GM18909 (cell line): ENCODE measurements at regions not wholly inside any gene's neighbourhood (a gene's known extent, or its start where the extent isn't known, plus 50 kb on each side); places are given as distances from the start of the nearest gene placed in this dataset.

Experiments
- ATAC-seq: cut with Tn5 transposase; IDR thresholded peaks from one replicate; pipeline ENCODE4 v1.9.1; 2021; ENCODE audit warnings: mild to moderate bottlenecking; ENCODE audit not compliant: unreplicated experiment, poor library complexity

DNA sequence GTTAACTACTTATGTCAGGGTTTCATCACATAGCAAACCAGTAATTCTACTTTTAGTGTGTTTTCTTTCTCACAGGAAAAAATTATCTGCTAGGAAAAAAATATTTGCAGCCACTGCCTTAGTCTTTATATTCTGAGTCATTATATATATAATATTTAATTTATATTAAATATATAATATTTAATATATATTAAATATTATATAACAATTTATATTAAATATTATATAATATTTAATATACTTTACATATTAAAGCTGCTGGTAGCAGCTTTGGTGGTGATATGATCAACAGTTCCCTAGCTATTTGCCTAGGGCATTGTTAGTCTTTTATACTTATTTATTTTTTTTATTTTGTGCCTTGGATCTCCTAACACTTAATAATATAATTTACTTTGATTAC, 381.6 kb downstream of the STIM2 start:
- ATAC-seq, result no peak

DNA sequence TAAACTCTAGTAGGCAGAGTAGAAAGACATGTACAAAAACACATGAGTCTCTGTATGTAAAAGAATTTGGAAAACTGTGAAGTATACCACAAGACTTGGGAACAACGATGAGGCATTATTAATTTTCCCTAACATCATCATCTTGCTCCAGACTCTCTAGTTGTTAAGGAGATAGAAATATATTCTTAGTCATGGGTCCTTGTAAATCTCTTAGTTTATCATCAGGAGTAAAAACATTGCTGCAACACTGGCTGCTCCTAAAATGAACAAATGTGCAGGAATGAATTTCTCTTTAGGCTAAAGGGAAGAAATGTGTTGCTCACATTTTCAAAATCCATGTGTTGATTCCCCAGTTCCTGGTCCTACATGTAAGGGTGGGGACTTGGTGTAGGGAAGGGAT, 384.6 kb downstream of the STIM2 start:
- no peak for ATAC-seq

DNA sequence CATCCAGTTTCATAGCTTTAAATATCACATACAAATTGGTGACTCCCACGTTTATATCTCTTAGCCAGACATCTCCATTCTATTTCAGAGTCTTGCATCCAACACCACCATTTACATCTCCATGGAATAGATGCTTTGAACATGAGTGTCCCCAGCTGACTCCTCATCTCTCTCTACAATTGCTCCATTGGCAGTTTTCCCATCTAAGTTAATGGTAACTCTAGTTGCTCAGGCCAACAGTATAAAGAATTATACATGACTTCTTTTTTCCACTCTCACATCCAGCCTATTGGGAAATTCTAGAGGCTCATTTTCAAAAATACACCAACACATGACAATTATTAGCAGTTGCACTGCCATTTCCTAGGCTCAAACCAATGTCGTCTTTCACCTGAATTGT, 388.2 kb downstream of the STIM2 start:
- no peak for ATAC-seq

DNA sequence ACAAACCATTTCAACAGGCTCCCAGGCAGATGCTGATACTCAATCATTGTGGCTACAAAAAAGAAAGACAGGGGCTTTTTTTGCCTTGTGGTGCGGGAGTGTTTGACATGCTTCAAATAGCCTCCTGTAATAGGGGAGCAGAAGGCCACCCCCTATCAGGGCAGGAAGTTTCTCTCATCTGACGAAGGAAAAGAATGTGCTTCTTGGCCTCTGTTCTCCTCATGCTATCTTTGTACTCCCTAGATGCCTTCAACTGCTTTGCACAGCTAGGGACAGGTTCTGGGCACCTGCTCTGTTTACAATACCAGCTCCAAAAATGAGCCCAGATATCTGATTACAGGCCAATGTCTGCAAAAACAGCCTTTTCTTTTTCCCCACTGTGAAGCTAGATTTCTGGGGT, 391.1 kb downstream of the STIM2 start:
- ATAC-seq, result no peak

DNA sequence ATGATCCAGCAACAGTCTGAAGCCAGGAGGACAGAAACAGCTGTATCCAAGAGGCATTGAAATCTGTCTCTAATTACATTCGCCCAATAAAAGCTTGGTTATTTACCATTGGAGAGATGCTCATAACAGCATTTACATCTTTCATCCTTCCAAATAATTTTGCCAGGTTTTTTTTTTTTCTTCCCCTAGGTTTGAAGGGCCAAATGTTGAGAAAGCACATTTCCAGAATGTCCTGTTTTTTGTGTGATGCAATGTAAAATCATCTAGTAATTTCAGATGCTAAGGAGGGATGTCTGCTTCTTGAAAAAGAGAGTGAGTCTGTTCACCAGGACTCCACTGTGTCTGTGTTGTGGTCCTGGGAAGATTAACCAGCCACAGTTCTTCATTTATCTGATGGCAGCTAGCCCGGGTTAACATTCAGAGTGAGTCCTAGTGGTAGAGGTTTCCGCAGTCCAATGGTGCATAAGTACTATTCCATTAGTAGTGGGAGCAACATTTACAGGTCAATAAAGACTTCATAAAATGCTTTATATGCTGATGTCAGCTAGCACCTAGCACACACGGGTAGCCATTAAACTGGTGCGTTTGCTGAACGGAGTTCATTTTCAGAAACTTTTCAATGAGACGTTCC, 406.8 kb downstream of the STIM2 start:
- no peak for ATAC-seq

DNA sequence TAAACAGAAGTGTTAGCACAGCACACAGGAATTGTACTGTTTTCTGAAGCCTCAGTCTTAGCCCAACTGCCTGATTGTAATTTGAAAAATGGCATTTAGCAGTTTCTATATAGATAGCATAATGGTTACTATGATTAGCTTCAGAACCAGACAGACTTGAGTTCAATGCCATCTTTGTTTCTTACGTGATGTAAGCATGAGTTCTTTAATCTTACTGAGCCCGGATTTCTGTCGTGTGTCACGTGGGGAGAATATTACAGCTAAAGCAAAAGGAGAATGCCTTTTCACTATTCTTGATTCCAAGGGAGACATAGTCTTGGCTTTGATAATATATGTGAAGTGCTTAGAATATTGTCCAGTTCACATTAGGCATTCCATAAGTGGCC, 407.3 kb downstream of the STIM2 start:
- ATAC-seq, result no peak

DNA sequence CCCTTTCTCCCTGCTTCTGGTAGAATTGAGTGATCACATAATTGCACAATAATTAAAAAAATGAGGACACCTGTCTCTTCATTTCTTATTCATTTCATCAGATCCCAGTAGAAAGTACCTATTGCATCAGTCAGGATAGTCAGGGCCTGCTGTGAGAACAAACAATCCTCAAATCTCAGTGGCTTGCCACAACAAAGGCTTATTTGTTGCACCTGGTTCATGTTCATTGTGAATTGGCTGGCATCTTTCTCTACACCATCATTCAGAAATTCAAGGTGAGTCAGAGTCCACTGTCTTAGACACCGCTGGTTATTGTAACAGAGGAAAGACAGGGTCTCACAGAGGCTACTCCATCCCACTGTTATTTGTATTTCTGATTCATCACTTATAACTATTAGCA, 409.8 kb downstream of the STIM2 start:
- no peak for ATAC-seq

DNA sequence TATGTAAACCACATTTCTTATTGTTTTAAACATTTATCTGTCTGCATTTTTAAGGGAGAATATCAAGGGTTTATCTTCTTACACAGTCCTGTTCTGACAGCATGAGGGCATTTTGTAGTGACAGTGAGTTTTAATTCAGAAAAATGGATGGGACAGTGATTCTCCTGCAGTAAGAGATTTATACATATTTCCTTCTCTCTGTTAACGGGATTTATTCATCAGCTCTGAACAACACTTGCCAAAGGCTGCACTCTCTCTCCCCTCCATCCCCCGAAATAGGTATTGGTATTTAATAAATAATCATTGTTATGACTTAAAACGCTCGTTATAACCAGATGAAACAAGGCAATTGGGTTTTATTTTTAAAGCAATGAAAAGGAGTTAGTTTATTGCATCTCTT, 410.9 kb downstream of the STIM2 start:
- ATAC-seq, result no peak

DNA sequence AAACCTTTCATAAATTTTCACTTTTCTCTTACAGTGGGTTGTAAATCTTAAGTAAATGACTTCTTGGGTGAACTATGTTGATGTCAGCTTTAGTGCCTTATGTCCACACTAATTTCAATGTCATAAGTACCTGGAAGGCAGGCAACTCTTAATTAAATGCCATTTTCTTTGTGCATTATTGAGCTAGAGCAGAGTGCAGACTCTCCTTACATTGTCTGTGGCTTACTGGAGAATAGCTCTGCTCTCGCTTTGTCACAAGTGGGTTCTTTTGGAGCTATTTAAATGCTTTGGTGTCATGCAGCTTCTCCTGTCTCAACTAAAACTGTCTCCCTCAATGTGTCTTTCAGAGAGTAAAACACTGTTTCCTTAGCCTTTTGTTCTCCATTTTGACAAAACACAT, 411.6 kb downstream of the STIM2 start:
- ATAC-seq, result no peak

DNA sequence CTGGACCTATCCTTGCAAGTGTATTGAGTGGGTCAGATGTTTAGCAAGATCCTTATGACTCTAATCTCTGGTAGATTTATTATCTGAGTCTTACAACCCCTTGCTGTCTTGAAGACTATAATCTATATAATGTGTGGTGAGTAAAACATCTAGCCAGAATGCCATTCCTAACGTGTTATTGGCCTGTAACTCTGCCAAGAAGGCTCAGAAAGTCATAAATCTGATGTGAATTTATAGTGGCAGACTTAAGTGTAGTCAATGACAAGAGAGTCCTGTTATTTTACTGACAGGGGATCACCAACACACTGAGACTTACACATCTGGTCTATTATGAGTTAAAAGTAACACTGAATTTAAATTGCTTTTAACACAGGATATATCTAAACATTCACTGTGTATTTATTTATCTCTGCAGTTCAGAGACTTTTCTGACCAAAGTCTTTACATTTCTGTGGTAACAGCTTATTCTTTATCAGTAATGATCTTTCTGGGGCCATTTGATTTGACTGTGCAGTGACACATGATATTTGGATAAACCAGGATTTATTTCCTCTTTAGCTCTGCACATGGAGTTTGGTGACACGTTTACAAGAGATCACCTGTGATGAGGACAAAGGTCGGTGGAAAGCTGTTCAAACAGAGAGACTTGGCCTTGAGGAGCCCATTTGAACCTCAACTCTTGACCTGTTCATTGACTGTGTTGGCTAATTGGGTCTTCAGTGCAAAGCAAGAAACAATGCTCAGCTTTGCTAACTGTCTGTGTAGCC, 415.8 kb downstream of the STIM2 start:
- ATAC-seq, result no peak

DNA sequence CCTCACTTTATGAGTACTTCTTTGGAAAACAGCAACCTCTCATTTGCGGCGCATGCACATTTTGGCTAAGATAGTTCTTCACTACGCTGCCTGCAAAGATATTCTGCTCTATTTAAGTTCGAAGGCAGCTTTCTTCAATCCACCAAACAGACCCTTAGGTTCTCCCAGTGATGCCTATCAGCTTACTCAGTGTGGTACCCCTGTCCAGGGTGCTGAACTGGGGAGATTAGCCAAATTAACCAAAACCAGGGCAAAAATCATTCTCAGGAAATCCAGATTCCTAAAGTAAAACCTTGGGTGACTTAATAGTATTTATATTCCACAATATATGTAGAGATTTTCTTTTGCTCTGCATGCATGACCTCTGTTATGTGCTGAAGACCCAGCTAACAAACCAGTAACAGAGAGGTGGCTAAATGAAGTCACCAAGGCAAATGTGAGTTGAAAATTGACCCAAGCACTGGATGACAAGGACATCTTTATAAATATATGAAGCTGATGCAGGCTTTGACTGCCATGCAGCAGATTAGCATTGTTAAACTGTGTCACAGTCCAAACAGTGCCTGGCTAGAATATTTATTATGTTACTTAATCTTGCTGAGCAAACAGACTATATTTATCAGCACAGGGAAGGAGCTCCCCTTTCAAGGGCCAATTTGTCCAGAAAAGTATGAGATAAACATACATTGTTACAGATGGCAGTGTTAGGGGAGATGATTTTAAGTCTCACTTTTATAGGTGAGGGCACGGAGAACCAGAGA, 418.2 kb downstream of the STIM2 start:
- no peak for ATAC-seq

DNA sequence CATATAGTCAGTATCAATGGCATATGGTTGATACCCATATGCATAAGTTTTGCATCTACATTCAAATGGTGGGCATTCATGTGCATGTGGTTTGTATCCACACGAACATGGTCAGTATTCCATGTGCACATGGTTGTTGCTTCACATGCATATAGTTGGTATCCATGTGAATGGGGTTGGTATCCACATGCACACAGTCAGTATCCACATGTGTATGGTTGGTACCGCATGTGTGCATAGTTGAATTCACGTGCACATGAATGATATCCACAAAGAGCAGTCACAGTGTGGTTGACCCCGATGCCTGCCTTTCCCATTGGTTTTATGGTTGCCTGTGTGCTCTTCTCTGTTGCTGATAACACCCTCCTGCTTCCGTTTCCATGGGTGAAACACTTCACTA, 427.9 kb downstream of the STIM2 start:
- ATAC-seq, result no peak

DNA sequence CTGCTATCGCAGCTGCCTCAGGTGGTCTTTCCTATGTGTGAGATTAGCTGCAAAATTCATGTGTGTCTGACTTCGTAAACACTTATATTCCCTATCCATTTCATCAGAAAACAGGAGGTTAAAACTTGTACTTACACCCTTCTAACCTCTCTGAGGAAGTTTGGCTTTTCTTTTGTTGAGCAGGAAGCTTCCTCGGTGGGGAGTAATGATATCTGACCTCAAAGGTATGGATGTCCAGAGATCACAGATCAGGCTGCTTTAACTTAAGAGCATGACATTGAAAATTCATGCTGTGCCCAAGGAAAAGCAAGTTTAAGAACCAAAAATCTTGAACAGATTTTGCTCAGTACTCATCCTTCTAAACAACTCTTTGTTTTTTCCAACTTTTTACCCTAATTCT, 429.1 kb downstream of the STIM2 start:
- no peak for ATAC-seq

DNA sequence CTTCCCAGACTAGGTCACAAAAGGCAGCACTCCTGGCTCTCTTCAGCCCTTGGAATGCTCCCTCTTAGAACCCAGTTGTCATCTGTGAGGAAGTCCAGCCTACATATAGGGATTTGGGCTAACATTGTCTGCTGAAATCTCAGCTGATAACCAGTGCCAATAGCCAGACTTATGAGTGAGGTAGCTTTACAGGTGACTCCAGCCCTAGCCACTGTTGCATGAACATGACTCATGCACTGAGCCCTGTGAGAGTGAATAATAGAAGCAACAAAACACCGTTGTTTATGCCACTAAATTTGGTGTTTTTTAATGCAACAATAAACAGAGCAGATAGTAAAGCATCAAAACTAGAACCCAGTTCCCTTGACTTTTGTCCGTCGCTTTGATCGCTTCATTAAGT, 433.2 kb downstream of the STIM2 start:
- ATAC-seq, result no peak

DNA sequence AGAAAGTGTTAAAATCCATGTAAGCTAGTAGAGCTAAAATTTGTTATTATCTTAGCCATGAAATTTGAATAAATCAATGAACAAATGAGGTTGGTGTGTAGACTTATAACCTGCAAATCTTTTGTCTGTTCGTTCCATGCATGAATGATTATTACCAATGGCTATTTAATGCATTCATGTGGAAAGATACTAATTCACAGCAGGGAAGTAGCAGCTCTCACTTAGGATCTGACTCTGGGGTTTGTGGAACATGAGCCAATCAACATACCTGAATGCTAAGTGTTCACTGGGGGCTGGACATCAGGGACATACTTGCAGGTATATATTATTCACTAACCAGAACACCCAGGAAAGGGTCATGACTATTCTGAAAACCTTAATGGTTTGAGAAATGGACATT, 444.1 kb downstream of the STIM2 start:
- ATAC-seq, result no peak

DNA sequence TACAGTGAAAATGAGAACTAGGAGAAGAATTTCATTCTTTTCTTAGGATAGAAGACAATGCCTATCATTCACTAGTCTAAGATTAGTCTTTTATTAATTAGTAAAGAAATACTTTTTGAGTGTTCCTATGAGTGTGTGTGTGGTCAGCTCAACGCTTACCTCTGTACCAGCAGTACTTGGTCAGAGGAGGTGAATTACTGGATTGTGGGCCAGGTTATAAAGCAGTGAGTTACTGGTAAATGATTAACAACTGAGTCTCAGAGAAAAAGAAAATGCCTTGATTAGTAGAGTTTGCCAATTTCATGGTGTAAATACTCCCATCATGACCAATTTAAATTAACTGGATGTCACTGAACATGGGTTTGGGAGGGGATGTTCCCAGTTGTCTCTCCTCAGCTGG, 444.6 kb downstream of the STIM2 start:
- ATAC-seq, result no peak

DNA sequence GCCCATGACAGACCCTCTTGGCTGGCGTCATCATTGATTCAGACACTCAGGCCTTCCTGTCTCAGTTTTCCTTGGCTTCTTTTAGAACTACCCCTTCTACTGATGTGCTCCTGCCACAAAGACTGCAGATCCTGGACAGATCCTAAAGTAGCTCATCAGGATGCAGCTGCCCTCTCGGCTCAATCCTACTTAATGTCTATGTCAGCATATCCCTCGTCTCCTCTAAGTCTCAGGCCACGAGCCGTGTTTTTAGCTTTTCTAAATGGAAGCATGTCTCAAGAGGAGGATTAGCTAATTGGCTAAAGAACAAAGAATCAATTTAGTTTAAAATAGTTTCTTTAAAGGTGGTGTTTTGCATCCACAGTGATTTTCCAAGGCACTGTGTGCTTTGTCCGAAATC, 447.7 kb downstream of the STIM2 start:
- no peak for ATAC-seq

DNA sequence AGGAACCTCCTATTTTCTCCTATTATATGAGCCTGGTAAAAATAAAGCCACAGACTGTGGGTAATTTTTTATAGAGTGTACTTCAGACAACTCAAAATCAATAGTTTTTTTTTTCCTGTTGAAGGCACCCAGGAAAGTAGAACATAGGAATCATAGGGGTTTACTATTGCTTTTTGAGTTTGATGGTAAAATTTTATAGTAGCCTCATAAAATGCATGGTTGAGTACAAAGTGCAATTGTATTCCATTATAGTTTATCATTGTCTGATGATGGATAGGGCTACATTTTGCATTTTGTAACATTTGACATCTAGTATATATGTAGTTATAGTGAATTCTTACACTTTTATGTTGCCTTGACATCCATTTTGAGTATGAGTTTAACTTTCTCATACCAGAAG, 455.0 kb downstream of the STIM2 start:
- ATAC-seq, result no peak

DNA sequence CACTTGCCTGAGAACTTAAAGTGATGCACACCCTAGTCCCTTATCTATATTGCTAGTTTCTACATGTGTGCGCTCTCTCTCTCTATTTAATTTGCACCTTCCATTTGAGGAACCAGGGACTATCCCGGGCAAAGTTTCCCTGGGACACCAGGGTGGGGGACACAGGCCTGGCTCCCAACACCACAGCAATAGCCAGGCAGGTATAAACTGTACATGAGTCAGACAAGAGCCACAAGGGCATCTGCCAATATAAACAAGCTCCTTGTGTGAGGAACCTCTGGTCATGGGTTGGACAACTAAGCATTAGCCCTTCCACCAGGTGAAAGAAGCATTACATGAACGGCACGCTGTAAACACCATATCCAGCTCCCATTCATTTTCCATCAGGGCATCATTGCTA, 455.5 kb downstream of the STIM2 start:
- ATAC-seq, result no peak

DNA sequence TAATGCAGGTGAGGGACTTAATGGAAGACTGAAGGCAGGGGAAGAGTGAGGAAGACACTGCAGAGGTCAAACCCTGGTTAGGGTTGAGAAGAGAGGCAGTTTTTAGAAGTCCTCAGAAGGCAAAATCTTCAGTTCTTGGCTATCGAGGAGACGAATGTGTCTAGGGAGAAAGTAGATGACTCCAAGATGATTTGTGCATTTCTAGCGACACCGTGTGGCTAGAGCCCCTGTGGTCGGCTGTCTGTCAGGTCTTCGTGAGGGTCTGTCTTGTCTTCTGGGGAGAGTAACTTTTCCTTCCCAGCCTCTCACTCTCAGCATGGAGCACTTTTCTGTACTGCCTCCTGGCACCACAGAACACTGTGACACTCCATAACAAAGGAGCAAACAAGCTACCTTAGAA, 458.1 kb downstream of the STIM2 start:
- ATAC-seq, result peak; percentile 52

DNA sequence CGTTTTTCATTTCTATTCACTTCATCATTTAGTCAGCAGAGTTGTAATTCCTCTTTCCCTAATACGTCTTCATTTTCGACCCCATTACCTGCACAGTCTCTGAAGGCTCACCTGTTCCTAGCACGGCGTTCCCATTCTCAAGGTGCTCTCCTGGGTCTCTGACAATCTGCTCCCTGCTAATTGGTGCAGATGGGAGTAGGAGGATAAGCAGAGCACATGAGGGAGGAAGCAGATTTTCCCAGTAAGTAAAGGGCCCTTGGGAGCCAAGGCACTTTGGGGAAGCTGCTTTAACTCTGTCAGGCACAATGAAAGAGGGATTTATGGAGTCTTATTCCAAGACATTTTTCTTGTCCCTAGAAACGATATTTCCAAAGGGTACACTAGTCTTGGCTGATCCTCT, 466.4 kb downstream of the STIM2 start:
- no peak for ATAC-seq
